HG02642 (cell line): ENCODE measurements at regions not wholly inside any gene's neighbourhood (a gene's known extent, or its start where the extent isn't known, plus 50 kb on each side); places are given as distances from the start of the nearest gene placed in this dataset.

Experiments
- ATAC-seq: cut with Tn5 transposase; IDR thresholded peaks from one replicate; pipeline ENCODE4 v1.9.1; 2021; ENCODE audit warnings: mild to moderate bottlenecking; ENCODE audit not compliant: unreplicated experiment, poor library complexity

DNA sequence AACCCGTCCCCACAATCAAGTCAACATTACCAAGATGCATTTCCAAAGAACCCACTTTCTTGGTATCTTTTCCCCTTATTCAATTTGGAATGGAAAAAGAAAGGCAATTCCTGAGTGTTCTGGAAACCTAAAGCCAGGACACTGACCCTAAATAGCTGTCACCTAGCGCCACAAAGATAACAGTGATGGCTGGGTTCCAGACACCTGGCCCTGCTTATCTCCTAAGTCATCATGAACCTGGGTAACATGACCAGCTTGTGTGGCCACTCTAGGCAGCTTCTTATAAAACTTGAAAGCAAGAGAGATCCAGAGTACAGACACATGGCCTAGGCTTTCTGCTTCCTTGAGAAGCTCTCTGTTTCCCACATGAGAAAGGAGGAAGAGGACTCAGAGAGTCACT is 95.4 kb downstream of the BOD1L2 start:
- ATAC-seq = no peak

DNA sequence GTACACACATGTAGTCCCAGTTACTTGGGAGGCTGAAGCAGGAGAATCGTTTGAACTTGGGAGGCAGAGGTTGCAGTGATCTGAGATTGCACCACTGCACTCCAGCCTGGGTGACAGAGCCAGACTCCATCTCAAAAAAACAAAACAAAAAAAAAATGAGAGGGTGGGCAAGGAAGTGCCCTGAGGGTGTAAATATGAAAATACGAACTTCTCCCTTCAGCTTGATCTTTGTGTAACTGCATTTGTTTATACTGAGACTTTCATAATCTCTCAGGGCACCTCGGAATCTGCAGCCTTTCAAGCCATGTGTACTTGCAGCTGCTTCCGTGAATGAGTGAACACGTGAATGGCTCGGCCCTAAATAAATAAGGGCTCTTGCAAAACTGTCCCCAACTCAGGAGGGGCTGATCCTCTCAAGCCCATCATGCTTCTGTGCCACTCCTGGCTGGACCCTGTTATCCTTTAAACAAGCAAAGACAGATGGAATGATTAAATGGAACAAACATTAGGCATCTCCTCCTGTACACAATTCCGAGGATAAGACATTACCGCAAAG is 96.8 kb downstream of the BOD1L2 start:
- no peak for ATAC-seq

DNA sequence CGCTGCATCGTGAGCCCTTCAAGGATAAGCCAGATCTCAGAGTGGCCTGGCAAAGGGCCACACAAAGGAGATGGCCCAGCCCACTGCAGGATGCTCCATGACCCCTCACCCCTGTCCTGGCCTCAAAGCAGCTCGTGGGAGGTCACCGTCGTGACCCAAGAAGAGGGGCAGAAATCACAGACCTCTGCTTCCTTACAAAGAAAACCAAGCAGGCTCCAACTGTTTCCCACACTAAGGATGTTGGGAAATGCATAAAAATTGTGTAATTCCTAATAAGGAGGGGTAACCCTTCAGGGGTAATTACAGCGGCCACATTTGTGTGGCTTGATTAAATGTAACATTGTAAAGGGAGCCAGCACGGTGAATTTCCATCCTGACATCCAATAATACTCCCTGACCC is 102.3 kb downstream of the BOD1L2 start:
- ATAC-seq = no peak

DNA sequence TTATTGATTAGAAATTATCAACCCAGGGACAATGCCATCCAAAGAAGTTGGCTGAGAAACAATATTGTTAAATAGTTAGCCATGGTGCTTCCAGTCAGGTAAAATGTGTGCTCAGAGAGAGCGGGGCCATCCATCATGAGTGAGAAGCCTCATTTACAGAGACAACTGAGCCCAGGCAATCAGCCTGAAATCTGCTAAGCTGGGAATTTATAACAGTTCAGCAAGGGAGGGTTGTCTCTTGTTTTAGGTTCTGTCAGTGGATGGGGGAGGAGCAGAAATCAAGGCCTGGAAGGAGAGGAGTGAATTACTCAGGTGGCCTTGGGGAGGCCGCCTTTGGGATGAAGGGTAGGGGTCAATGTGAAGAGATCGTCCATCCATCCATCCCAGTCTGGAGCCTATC is 102.5 kb upstream of the ST8SIA3 start:
- no peak for ATAC-seq

DNA sequence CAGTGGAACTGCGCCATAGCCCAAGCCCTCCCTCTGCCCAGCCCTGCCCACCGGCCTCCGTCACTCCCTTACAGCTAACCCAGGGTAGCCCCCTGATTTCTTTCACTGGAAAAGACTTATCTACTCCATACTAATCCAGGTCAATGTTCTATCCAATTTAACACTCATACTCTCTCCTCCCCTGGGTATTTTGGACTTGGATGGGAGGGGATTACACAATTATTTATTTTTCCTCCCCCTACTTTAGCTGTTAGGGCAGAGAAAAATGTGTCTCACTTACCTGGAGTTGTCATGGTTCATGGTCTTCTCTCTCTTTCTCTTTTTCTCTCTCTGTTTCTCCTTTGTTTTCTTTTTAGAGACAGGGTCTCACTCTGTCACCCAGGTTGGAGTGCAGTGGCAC is 100.6 kb upstream of the ST8SIA3 start:
- ATAC-seq = no peak

DNA sequence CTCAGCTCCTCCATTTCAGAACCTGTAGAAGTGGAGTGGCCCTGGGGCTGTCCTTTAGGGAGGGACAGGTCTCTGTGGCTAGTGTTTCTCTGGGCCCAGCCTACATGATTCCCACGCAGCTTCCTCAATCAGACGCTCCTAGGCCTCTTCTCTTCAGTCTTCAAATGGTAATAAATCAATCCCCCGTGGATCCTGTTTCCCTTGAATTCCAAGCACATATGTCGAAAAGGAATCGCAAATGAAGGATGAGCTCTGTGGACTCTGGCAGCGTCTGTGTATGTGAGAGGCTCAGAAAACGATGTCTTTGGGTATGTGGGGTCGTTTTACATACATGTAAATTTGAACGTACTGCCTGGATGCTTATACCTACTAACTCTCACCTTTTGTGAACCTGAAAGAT is 98.5 kb upstream of the ST8SIA3 start:
- ATAC-seq = no peak

DNA sequence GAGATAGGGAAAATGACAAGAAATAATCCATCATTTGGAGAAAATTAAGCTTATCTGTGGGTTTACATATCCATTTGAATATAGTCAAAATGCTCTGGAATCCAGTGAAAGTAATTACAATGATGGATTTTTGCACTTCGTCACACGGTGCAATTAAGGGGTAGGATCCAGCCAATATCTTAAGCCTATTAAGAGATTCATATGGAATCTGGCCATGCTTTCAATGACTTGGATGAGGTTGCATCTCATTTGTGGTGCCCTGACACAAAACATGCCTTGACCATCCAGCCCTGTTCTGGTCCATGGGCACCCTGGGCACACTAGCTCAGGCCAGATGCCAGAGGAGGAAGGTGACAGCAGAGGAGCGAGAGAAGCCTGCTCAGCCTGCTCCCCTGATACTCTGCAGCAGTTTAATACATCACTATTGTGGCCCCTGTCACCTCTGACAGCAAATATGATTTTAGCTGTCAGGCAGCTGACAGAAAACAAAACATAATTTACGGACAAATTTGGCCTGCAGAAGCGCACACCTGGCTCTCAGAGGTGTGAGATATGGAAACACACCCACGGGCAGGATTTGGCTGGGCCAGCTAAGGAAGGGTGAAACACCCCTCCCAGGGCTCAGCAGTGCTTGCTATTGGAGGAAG is 94.1 kb upstream of the ST8SIA3 start:
- no peak for ATAC-seq

DNA sequence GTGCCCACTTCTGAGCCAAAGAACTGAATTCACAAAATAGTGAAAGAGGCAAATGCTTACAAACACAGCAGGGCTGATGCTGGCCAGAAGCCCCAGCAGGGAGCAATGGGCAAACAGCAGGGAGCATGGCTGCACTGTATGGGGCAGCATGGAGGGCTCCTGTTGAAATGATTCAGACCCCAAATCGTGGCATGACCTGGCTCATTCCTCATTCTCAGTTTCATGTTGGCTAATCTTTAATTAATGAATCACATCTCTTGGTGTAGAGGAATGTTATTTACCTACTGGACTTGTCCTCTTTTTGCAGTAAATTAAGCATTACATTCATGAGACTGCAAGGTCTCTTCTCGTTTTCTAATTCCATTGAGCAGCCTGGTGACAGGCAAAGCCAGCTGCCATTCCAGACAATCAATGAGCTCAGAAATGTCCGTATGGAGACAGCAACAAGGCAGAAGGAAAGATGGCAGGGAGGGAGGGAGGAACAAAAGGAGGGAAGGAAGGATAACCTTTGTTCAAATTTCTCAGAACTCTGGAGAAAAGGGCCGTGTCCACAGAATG is 84.9 kb upstream of the ST8SIA3 start:
- ATAC-seq = no peak

DNA sequence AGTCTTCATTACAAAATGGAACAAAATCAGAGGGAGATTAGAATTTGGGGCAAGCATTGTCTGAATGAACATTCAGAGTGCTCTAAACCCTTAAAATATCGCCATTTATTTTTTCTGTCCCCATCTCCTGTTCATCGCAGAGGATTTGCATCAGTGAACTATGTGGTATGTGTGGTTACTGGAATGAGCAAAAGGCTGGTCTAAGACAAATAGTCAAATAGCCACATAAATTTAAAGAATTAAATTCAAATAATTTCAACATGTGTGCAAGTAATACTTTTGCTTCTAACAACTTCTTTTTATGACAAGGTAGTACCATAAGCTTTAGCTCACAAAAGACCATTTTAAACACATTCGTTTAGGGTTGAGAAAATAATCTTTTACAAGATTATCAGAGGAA is 82.6 kb upstream of the ST8SIA3 start:
- ATAC-seq = no peak

DNA sequence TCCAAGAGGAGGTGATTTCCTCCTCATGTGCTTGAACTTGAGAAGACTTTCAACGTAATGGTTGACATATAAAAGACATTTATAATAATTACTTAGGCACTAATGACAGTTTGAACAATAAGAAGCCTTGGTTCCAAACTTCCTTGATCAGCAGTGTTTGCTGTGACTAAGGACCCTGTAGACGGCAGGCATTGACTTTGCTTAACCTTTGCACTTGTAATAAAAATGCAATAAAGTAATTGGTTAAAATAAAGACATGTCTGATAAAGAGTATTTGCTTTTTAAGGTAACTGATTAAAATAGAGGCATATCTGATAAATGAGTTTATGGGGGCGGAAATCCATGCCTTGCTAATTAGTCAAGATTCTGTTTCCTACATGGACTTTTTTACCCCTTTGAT is 82.2 kb upstream of the ST8SIA3 start:
- ATAC-seq = no peak

DNA sequence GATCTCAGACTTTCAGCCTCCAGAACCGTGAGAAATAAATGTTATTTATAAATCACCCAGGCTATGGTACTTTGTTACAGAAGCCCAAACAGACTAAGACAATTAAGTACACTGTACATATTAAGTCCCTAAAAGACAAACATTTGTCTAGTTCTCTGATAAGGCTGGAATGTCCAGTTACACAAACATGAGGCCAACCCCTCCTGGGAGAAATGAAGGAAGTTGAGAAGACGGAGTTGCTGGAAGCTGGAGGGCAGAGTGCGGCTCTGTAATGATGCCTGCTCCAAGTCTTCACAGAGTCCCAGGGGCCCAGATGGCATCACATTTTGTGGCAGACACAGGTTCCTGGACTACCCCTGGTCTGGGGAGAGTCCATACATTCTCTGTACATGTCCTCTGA is 79.2 kb upstream of the ST8SIA3 start:
- ATAC-seq = no peak

DNA sequence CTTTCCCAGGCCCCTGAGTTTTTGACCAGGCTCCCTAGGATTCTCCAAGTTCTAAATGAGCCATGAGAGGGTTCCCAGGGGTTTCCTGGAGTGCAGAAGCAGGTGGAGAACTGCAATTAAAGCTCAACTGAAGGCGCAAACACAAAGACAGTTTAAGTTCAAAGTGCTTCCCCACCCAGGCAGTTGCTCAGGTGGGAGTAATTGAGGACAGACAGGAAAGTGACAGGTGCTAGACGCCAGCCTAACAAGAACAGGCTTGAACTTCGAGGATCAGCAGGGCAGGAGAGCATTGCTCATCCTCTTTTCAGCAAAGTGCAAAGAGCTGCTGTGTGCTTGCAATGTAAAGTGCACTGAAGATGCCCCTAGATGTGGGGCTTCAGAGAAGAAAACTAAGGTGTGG is 77.2 kb upstream of the ST8SIA3 start:
- ATAC-seq = no peak

DNA sequence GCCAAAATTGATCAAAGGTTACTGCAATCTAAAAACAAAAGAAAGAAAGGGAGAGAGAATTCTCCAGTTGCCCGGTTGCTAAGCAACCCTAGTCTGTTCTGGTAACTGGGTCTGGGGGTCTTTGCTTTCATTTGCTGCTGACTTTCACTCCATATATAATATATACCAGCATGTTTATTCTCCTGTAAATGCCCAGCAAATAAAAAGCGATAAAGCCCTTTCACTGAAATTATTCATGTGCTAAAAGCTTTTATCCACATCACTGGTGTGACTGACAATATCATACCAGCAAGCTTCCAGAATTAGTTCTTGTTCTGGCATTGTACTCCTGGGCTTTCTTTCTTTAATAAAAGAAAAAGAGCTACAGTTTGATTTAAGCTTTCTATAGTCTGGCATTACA is 75.5 kb upstream of the ST8SIA3 start:
- no peak for ATAC-seq

DNA sequence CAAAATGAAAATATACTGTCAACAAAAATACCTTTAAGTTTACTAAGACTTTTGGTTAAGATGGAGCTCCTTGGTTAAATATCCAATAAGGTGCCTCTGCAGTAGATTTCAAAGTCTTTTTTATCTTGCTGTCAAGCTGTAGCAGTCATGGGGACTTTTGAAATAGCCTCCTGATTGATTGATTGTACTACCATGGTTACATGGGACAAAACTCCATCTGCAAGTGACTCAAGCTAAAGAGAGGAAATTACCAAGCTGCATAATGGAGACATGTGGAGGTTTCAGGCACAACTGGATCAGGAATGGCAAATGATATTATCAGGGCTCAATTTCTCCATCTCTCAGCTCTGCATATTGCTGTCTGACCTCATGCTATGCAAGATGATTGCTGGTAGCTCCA is 73.4 kb upstream of the ST8SIA3 start:
- no peak for ATAC-seq

DNA sequence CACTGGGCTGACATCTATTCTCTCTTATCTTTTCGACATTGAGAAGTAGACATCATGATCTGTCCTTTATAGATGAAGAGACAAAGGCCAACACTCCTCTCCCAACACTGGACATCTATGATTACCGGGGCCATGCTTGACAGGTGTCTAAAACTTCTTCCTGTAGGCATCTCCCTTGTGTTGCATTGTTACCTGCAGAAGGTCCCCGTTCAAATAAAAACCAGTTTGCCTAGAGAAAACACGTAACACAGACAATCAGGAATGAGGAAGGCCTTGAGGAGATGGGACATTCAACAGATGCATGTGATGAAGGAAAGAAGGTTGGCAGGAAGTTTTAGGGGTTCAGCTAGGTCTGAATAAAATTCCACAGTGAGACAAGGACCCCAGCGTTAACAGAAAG is 70.8 kb upstream of the ST8SIA3 start:
- no peak for ATAC-seq

DNA sequence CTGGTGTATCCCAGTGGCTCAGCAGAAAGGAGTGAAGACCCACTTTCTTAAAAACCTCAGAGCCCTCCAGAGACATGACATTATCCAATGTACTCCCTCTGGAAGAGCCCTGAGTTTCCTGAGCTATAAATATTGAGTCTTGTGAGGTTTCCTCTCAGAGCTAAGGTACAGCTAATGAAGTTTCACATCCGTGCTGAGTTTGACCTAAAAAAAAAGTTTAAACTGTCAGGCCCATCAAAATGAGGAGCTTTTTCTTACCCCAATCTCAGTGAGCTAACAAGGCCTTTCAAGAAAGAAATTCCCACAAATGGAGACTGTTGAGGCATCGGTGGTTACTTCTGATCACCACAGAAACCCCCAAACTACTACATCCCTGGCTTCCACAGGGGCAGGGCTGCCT is 65.4 kb upstream of the ST8SIA3 start:
- ATAC-seq = no peak

DNA sequence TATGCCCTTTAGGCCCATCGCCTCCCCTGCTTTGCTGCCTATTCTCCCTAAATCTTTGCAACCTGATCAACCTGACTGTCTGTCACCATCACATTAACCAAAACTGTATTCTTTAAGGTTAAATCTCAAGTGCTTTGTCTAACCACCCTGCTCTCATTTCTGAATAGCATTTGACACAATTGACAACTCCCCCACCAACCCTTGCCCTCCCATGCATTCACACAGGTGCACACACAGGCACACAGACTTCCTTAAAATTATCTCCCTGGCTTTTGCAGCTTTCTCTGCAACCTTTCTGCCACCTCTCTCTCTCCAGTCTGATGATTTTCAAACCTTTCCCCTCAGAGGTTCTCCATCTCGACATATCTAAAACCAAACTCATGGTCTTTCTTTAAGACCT is 64.6 kb upstream of the ST8SIA3 start:
- ATAC-seq = no peak

DNA sequence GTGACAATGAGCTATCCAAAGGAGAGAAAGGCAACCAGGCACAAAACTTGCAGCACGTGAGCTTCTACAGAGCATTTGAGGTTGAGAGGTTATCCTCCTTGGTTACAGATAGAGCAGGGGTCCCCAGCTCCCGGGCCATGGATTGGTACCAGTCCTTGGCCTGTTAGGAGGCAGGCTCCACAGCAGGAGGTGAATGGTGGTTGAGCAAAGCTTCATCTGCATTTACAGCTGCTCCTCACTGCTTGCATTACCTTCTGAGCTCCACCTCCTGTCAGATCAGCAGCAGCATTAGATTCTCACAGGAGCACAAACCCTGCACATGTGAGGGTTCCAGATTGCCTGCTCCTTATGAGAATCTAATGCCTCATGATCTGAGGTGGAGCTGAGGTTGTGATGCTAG is 57.8 kb upstream of the ST8SIA3 start:
- no peak for ATAC-seq

DNA sequence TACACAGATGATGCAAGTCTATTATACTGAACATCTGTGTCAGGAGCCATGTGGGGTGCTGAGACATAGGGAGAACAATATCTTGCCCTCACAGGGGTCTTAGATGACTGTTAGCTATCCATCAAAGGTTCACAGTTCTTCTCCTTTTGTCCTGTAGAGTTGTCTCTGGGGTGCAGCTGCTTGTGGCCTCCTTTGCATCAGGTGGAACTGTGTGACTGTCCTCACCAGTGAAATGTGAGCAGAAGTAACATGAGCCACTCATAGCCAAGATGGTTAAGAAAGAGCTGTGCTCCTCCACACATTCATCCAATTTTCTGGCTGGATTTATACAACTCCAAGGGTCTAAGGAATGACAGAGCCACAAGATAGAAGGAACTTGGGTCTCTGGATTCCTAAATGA is 56.0 kb upstream of the ST8SIA3 start:
- no peak for ATAC-seq

DNA sequence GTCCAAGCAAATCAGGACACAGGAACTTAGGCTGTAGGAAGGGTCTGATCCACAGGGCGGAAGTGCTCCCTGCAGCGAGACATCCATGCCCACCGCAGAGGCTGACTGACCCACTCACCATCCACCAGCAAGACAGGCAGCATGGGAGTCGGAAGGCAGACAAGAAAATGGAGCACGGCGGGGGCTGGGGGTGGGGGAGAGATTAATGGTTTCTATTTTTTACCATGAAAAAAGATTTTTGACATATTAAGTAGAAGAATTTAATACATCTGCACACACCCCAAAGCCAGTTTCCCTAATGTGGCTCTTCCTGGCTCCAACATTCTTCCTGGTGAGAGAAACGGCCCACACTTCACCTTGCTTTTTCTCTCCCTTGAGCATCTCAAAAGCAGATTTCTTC is 55.1 kb upstream of the ST8SIA3 start:
- no peak for ATAC-seq

DNA sequence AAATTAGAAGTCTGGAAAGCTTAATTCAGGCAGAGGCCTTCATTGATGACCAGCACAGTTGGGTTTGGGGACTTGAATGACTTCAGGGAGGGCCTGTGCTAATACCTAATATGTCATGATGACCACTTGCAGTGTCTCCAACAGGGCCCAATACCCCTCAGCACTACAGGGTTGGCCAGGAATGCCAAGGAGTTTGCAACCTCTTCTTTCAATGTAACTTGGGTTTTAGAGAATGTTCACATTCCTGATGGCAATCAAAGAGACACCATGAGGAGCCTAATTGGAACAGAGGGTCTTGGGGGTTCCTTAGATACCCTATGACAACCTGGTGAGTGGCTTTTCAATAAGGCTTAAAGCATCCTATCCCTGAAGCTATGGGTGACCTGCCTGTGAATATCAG is 52.4 kb upstream of the ST8SIA3 start:
- ATAC-seq = no peak
